Panc1 (cell line): ENCODE measurements at regions not wholly inside any gene's neighbourhood (a gene's known extent, or its start where the extent isn't known, plus 50 kb on each side); places are given as distances from the start of the nearest gene placed in this dataset.
"Not testable (repeated sequence)": the region's sequence is repeated elsewhere in the genome, so short reads cannot be mapped to it uniquely, and the experiment has no call there.

Source experiments
- ATAC-seq: fragments of 200-7000 bp; cut with Tn5 transposase; 2 replicates; pipeline ENCODE4 v1.9.1; 2020; ENCODE audit warnings: mild to moderate bottlenecking, moderate library complexity
- BruUV-seq: library from RNA; stranded (reverse); fragments of 400-500 nt; replicated peaks from 2 replicates; lab custom pipeline; 2021; lab: Mats Ljungman, UMichigan
- CTCF ChIA-PET: fragments of 300-600 bp; sonication (Branson Sonifier 250); formaldehyde crosslinking; loops from one replicate; lab custom pipeline; 2022; ENCODE audit warnings: antibody characterized with exemption; lab: Charles Lee
- POLR2A ChIA-PET: fragments of 300-600 bp; sonication (Branson Sonifier 250); formaldehyde crosslinking; loops from one replicate; lab custom pipeline; 2022; ENCODE audit warnings: antibody characterized with exemption; lab: Charles Lee
- DNase-seq: peaks from one replicate; pipeline ENCODE4 v3.0.0-alpha.2; 2010; ENCODE audit warnings: low read depth, low spot score
- H3K27ac ChIP-seq: 2 replicates; pipeline ENCODE4 v1.5.1; 2011; ENCODE audit warnings: mild to moderate bottlenecking, low read length, inconsistent platforms
- H3K27me3 ChIP-seq: fragments of 200-500 bp; sonication (Bioruptor generic); 2 replicates; pipeline ENCODE4 v1.6.0; 2014; ENCODE audit warnings: low read length, inconsistent platforms; ENCODE audit not compliant: control insufficient read depth, insufficient read depth
- H3K36me3 ChIP-seq: fragments of 200-500 bp; sonication (Bioruptor generic); 2 replicates; pipeline ENCODE4 v1.5.1; 2014; ENCODE audit warnings: inconsistent platforms, mild to moderate bottlenecking, low read length, moderate library complexity; ENCODE audit not compliant: control insufficient read depth, insufficient read depth
- H3K4me1 ChIP-seq: 2 replicates; pipeline ENCODE4 v1.5.1; 2011; ENCODE audit warnings: inconsistent platforms, mild to moderate bottlenecking, low read length, moderate library complexity; ENCODE audit not compliant: control insufficient read depth, insufficient read depth
- H3K4me3 ChIP-seq, 2 experiments: 2 replicates each; pipeline ENCODE4 v1.5.1; 2011 to 2012; ENCODE audit warnings: low read depth in 2 of 2, low read length in 2 of 2, mild to moderate bottlenecking in 2 of 2, inconsistent platforms in 1 of 2, moderate library complexity in 1 of 2
- H3K9me3 ChIP-seq: fragments of 200-500 bp; sonication (Bioruptor generic); 2 replicates; pipeline ENCODE4 v1.5.1; 2014; ENCODE audit warnings: low read depth, mild to moderate bottlenecking, inconsistent platforms, low read length, moderate library complexity; ENCODE audit not compliant: control insufficient read depth, insufficient read depth
- CTCF ChIP-seq: fragments of 450-650 bp; IDR thresholded peaks from 2 replicates; pipeline ENCODE4 v1.5.1; 2017; ENCODE audit warnings: mild to moderate bottlenecking
- POLR2AphosphoS5 ChIP-seq: IDR thresholded peaks from 2 replicates; pipeline ENCODE4 v1.6.1; 2012; ENCODE audit warnings: mild to moderate bottlenecking, low read depth, low read length, moderate library complexity
- SIN3A ChIP-seq: IDR thresholded peaks from 2 replicates; pipeline ENCODE4 v1.6.1; 2012; ENCODE audit warnings: low read depth, mild to moderate bottlenecking, low read length, moderate library complexity, borderline replicate concordance; ENCODE audit not compliant: insufficient read depth
- TCF7L2 ChIP-seq: IDR thresholded peaks from 2 replicates; pipeline ENCODE4 v1.6.1; 2011; ENCODE audit warnings: mild to moderate bottlenecking, low read depth, low read length, inconsistent platforms
- in situ Hi-C: cut with HindIII; loops from 2 replicates; pipeline ENCODE4 v1.10.0; 2016; ENCODE audit warnings: low sequenced_read_pairs, low pct_unique_long_range_greater_than_20kb
- intact Hi-C: fragments of 100-400 bp; cut with micrococcal nuclease; formaldehyde crosslinking; loops from one replicate; pipeline ENCODE4 v1.10.0; 2022; ENCODE audit not compliant: unreplicated experiment
- TF ChIP-seq, protein P1 (sequence below), 2 experiments: IDR thresholded peaks; 2 replicates each; pipeline ENCODE4 v1.6.1; 2011 to 2012; ENCODE audit warnings: low read depth in 2 of 2, control low read depth in 1 of 2, low read length in 1 of 2, mild to moderate bottlenecking in 1 of 2, moderate library complexity in 1 of 2; ENCODE audit not compliant: insufficient read depth in 1 of 2

- BruUV-seq: no TSS peak
- ATAC-seq (no peak), DNase-seq (no peak)
- no peak overlapping the region for H3K4me3 ChIP-seq
- no peaks in the 10 kb centered on the region for H3K9me3 ChIP-seq
- intact Hi-C loops (no loop called here), in situ Hi-C loops (no loop called here)
- H3K27ac ChIP-seq: no peak overlapping the region
- H3K4me1 ChIP-seq: no peaks in the 10 kb centered on the region
- H3K27me3 ChIP-seq: no peaks in the 10 kb centered on the region
- ChIA-PET CTCF (no interaction called here), POLR2A (no interaction called here)
- no peaks in the 10 kb centered on the region for H3K36me3 ChIP-seq
- TF ChIP-seq TCF7L2: no peak
- TF ChIP-seq SIN3A: no peak
- no peak for TF ChIP-seq POLR2AphosphoS5
- TF ChIP-seq, protein P1, sequence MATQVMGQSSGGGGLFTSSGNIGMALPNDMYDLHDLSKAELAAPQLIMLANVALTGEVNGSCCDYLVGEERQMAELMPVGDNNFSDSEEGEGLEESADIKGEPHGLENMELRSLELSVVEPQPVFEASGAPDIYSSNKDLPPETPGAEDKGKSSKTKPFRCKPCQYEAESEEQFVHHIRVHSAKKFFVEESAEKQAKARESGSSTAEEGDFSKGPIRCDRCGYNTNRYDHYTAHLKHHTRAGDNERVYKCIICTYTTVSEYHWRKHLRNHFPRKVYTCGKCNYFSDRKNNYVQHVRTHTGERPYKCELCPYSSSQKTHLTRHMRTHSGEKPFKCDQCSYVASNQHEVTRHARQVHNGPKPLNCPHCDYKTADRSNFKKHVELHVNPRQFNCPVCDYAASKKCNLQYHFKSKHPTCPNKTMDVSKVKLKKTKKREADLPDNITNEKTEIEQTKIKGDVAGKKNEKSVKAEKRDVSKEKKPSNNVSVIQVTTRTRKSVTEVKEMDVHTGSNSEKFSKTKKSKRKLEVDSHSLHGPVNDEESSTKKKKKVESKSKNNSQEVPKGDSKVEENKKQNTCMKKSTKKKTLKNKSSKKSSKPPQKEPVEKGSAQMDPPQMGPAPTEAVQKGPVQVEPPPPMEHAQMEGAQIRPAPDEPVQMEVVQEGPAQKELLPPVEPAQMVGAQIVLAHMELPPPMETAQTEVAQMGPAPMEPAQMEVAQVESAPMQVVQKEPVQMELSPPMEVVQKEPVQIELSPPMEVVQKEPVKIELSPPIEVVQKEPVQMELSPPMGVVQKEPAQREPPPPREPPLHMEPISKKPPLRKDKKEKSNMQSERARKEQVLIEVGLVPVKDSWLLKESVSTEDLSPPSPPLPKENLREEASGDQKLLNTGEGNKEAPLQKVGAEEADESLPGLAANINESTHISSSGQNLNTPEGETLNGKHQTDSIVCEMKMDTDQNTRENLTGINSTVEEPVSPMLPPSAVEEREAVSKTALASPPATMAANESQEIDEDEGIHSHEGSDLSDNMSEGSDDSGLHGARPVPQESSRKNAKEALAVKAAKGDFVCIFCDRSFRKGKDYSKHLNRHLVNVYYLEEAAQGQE (IDR thresholded peaks at IDR 0.05; ENCODE audit: insufficient read depth in 1 of 2, low read depth in 2 of 2, low read length in 1 of 2): no peak
- no peak for TF ChIP-seq CTCF
These were observed 690.9 kb downstream of the ISL1 start for GRCh38 chr5:52073993-52074689.

- ATAC-seq: no peak
- Histone ChIP-seq H3K4me1 (no peaks in the 10 kb centered on the region), H3K36me3 (no peaks in the 10 kb centered on the region), H3K27me3 (no peaks in the 10 kb centered on the region), H3K9me3 (no peaks in the 10 kb centered on the region), H3K4me3 (no peak overlapping the region), H3K27ac (no peak overlapping the region)
- in situ Hi-C loops (no loop called here), intact Hi-C loops (no loop called here)
- DNase-seq: no peak
- BruUV-seq: no TSS peak
- ChIA-PET POLR2A (no interaction called here), CTCF (no interaction called here)
- no peak for TF ChIP-seq TCF7L2
- TF ChIP-seq CTCF: no peak
- TF ChIP-seq, protein P1 (IDR thresholded peaks at IDR 0.05; ENCODE audit: insufficient read depth in 1 of 2, low read depth in 2 of 2, low read length in 1 of 2): no peak
- TF ChIP-seq POLR2AphosphoS5: no peak
- no peak for TF ChIP-seq SIN3A
These were observed 694.9 kb downstream of the ISL1 start for GRCh38 chr5:52077941-52078815.

GRCh38 chr5:52102311-52102710 is 685.4 kb upstream of the ITGA1 start:
- CTCF ChIA-PET, intact Hi-C loops, H3K4me1 ChIP-seq, ATAC-seq, H3K4me3 ChIP-seq, in situ Hi-C loops, H3K9me3 ChIP-seq, H3K27ac ChIP-seq, H3K36me3 ChIP-seq, DNase-seq, BruUV-seq, H3K27me3 ChIP-seq, POLR2A ChIA-PET: not testable (repeated sequence)
